IMR-90 (cell line): ENCODE measurements at regions not wholly inside any gene's neighbourhood (a gene's known extent, or its start where the extent isn't known, plus 50 kb on each side); places are given as distances from the start of the nearest gene placed in this dataset.

Experiments used
- BHLHE40 ChIP-seq: fragments of 150-350 bp; IDR thresholded peaks from 2 replicates; pipeline ENCODE4 v1.6.1; 2016; ENCODE audit warnings: mild to moderate bottlenecking, low read depth, low read length
- CTCF ChIP-seq: conservative IDR thresholded peaks from 2 replicates; pipeline ENCODE4 v1.5.1; 2012; ENCODE audit warnings: mild to moderate bottlenecking, low read depth, low read length, improper control_type of control experiment
- FOS ChIP-seq: fragments of 150-350 bp; IDR thresholded peaks from 2 replicates; pipeline ENCODE4 v1.6.1; 2016; ENCODE audit warnings: low read depth, low read length
- MAFK ChIP-seq: IDR thresholded peaks from 2 replicates; pipeline ENCODE4 v1.6.1; 2012; ENCODE audit warnings: low read depth, low read length, improper control_type of control experiment
- MAZ ChIP-seq: IDR thresholded peaks from 2 replicates; pipeline ENCODE4 v1.6.1; 2012; ENCODE audit warnings: low read depth, mild to moderate bottlenecking, low read length, improper control_type of control experiment, moderate library complexity, borderline replicate concordance
- MXI1 ChIP-seq: IDR thresholded peaks from 2 replicates; pipeline ENCODE4 v1.6.1; 2012; ENCODE audit warnings: low read depth, mild to moderate bottlenecking, low read length, moderate library complexity, borderline replicate concordance
- NFE2L2 ChIP-seq: fragments of 150-350 bp; IDR thresholded peaks from 2 replicates; pipeline ENCODE4 v1.6.1; 2016; ENCODE audit warnings: low read depth, mild to moderate bottlenecking, low read length
- POLR2A ChIP-seq: IDR thresholded peaks from 2 replicates; pipeline ENCODE4 v1.6.1; 2012; ENCODE audit warnings: mild to moderate bottlenecking, low read depth, low read length
- RAD21 ChIP-seq: IDR thresholded peaks from 2 replicates; pipeline ENCODE4 v1.6.1; 2012; ENCODE audit warnings: low read length, improper control_type of control experiment
- SMC3 ChIP-seq: fragments of 150-350 bp; IDR thresholded peaks from 2 replicates; pipeline ENCODE4 v1.6.1; 2016; ENCODE audit warnings: low read depth, mild to moderate bottlenecking, antibody characterized with exemption, low read length, moderate library complexity

- TF ChIP-seq CTCF, result no peak
- no peak for TF ChIP-seq RAD21
- TF ChIP-seq BHLHE40, result no peak
- TF ChIP-seq POLR2A, result no peak
- no peak for TF ChIP-seq MXI1
- no peak for TF ChIP-seq FOS
- no peak for TF ChIP-seq MAZ
- no peak for TF ChIP-seq MAFK
- no peak for TF ChIP-seq NFE2L2
- TF ChIP-seq SMC3, result no peak
These were observed 295.2 kb upstream of the ZNF32 start for GRCh38 chr10:43943818-43944360.
